ENCODE measurements at regions not wholly inside any gene's neighbourhood (a gene's known extent, or its start where the extent isn't known, plus 50 kb on each side); places are given as distances from the start of the nearest gene placed in this dataset.

- no peaks in the 10 kb centered on the region for H3K36me3 Mint-ChIP-seq (ENCODE audit: low read depth)
- no peak for TF ChIP-seq CTCF (IDR thresholded peaks at IDR 0.05)
- no peak overlapping the region for H3K27ac Mint-ChIP-seq (ENCODE audit: unreplicated experiment)
- peaks cover 5% of the 10 kb centered on the region for H3K9me3 Mint-ChIP-seq (ENCODE audit: low read depth)
- H3K27me3 Mint-ChIP-seq (ENCODE audit: low read depth): peaks cover 51% of the 10 kb centered on the region
- no peaks in the 10 kb centered on the region for H3K4me1 Mint-ChIP-seq (ENCODE audit: low read depth)
- H3K4me3 Mint-ChIP-seq (ENCODE audit: unreplicated experiment): no peak overlapping the region
- no peak for DNase-seq (ENCODE audit: low spot score)
Observed at GRCh38 chr5:40027400-40027799, 602.6 kb upstream of the DAB2 start.

GRCh38 chr5:40025586-40025985 is 600.8 kb upstream of the DAB2 start:
- peaks cover 13% of the 10 kb centered on the region for H3K9me3 Mint-ChIP-seq (ENCODE audit: low read depth)

GRCh38 chr5:40022057-40022456 is 597.3 kb upstream of the DAB2 start:
- H3K4me1 Mint-ChIP-seq (ENCODE audit: low read depth): no peaks in the 10 kb centered on the region
- H3K9me3 Mint-ChIP-seq (ENCODE audit: low read depth): peaks cover 23% of the 10 kb centered on the region
- no peak for TF ChIP-seq CTCF (IDR thresholded peaks at IDR 0.05)
- no peak overlapping the region for H3K4me3 Mint-ChIP-seq (ENCODE audit: unreplicated experiment)
- H3K27me3 Mint-ChIP-seq (ENCODE audit: low read depth): peaks cover 35% of the 10 kb centered on the region
- no peak for DNase-seq (ENCODE audit: low spot score)
- H3K27ac Mint-ChIP-seq (ENCODE audit: unreplicated experiment): no peak overlapping the region
- no peaks in the 10 kb centered on the region for H3K36me3 Mint-ChIP-seq (ENCODE audit: low read depth)

More at GRCh38 chr5:40025586-40025985, 600.8 kb upstream of the DAB2 start:
- H3K36me3 Mint-ChIP-seq (ENCODE audit: low read depth): no peaks in the 10 kb centered on the region
- DNase-seq (ENCODE audit: low spot score): no peak
- no peaks in the 10 kb centered on the region for H3K4me1 Mint-ChIP-seq (ENCODE audit: low read depth)
- H3K27me3 Mint-ChIP-seq (ENCODE audit: low read depth): peaks cover 41% of the 10 kb centered on the region
- TF ChIP-seq CTCF (IDR thresholded peaks at IDR 0.05): no peak
- H3K4me3 Mint-ChIP-seq (ENCODE audit: unreplicated experiment): no peak overlapping the region
- no peak overlapping the region for H3K27ac Mint-ChIP-seq (ENCODE audit: unreplicated experiment)

- no peak for TF ChIP-seq CTCF (IDR thresholded peaks at IDR 0.05)
- H3K4me1 Mint-ChIP-seq (ENCODE audit: low read depth): no peaks in the 10 kb centered on the region
- no peak overlapping the region for H3K27ac Mint-ChIP-seq (ENCODE audit: unreplicated experiment)
- DNase-seq (ENCODE audit: low spot score): no peak
- H3K36me3 Mint-ChIP-seq (ENCODE audit: low read depth): no peaks in the 10 kb centered on the region
- peaks cover 23% of the 10 kb centered on the region for H3K9me3 Mint-ChIP-seq (ENCODE audit: low read depth)
- H3K27me3 Mint-ChIP-seq (ENCODE audit: low read depth): peaks cover 27% of the 10 kb centered on the region
- H3K4me3 Mint-ChIP-seq (ENCODE audit: unreplicated experiment): no peak overlapping the region
Observed at GRCh38 chr5:40021007-40021406, 596.2 kb upstream of the DAB2 start.

GRCh38 chr5:40017918-40018317 is 593.1 kb upstream of the DAB2 start:
- Mint-ChIP-seq H3K4me1 (ENCODE audit: low read depth) (no peaks in the 10 kb centered on the region), H3K27me3 (ENCODE audit: low read depth) (peaks cover 16% of the 10 kb centered on the region), H3K9me3 (ENCODE audit: low read depth) (peaks cover 23% of the 10 kb centered on the region), H3K36me3 (ENCODE audit: low read depth) (no peaks in the 10 kb centered on the region), H3K27ac (ENCODE audit: unreplicated experiment) (no peak overlapping the region), H3K4me3 (ENCODE audit: unreplicated experiment) (no peak overlapping the region)
- no peak for DNase-seq (ENCODE audit: low spot score)
- TF ChIP-seq CTCF (IDR thresholded peaks at IDR 0.05): no peak
